HEK293T (cell line): ENCODE measurements at regions not wholly inside any gene's neighbourhood (a gene's known extent, or its start where the extent isn't known, plus 50 kb on each side); places are given as distances from the start of the nearest gene placed in this dataset.

Source experiments
- FOXA1 ChIP-seq: fragments of 450-650 bp; IDR thresholded peaks from 2 replicates; pipeline ENCODE4 v1.6.1; 2016; ENCODE audit warnings: mild to moderate bottlenecking
- L3MBTL2 ChIP-seq: fragments of 450-650 bp; conservative IDR thresholded peaks from 2 replicates; pipeline ENCODE4 v1.6.1; 2016; ENCODE audit warnings: mild to moderate bottlenecking
- SP1 ChIP-seq: fragments of 450-650 bp; IDR thresholded peaks from 2 replicates; pipeline ENCODE4 v1.6.1; 2017

DNA sequence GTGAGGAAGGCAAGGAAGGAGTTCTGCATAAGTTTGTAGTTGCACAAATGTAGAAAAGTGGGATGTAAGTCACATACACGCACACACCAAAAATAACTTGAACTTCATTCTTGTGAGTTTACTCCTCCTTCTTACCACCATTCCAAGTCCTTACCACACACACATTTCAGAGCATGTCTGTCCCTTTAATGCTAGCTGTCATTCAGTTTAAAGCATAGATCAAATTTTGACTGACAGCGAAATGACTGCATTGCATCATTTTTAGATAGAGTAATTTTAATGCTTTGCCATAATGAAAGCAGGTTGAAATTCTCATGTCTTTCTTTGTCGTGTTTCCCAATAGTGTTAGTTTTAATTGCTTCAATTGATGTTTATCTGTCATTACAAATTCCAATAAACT lies 629.6 kb upstream of the HTR2C start:
- TF ChIP-seq L3MBTL2 (no peak), SP1 (no peak), FOXA1 (no peak)
